Right lobe of liver (tissue), 6 donors: ENCODE measurements at regions not wholly inside any gene's neighbourhood (a gene's known extent, or its start where the extent isn't known, plus 50 kb on each side); places are given as distances from the start of the nearest gene placed in this dataset.

Experiments
- ATAC-seq, 4 donors: fragments of 200-7000 bp; cut with Tn5 transposase; one replicate each; pipeline ENCODE4 v1.9.1; 2020; ENCODE audit warnings: mild to moderate bottlenecking in 4 of 4, moderate library complexity in 4 of 4
- DNase-seq, 3 donors: peaks; one replicate each; pipeline ENCODE4 v3.0.0-alpha.2; 2020
- H3K27ac ChIP-seq, 3 donors: fragments of 200-600 bp; one replicate each; pipeline ENCODE4 v1.8.0; 2022
- H3K27me3 ChIP-seq, 2 donors: fragments of 200-600 bp; one replicate each; pipeline ENCODE4 v1.8.0; 2022
- H3K36me3 ChIP-seq, 4 donors: fragments of 200-600 bp; sonication (generic) in 1 of 4; one replicate each; pipeline versions ENCODE4 v1.5.1 to v1.8.0; 2017 to 2022; ENCODE audit warnings: control low read depth in 1 of 4
- H3K4me1 ChIP-seq, 4 donors: fragments of 200-600 bp; sonication (generic) in 1 of 4; one replicate each; pipeline versions ENCODE4 v1.5.1 to v1.8.0; 2017 to 2022; ENCODE audit warnings: control low read depth in 1 of 4
- H3K4me3 ChIP-seq, 3 donors: fragments of 200-600 bp; one replicate each; pipeline ENCODE4 v1.8.0; 2022
- H3K9me3 ChIP-seq, 4 donors: fragments of 200-600 bp; sonication (generic) in 1 of 4; one replicate each; pipeline versions ENCODE4 v1.5.1 to v1.8.0; 2017 to 2022; ENCODE audit warnings: control low read depth in 1 of 4
- POLR2A ChIP-seq: fragments of 450-650 bp; IDR thresholded peaks from one replicate; pipeline ENCODE4 v1.6.1; 2017; ENCODE audit warnings: antibody characterized with exemption, mild to moderate bottlenecking
- WGBS: methylation state at CpG from one replicate; pipeline ENCODE4 v1.1.6; 2018; ENCODE audit warnings: low coverage, low lambda C conversion rate; ENCODE audit not compliant: insufficient coverage; ENCODE audit errors: missing lambda C conversion rate; 5-methylcytosine and 5-hydroxymethylcytosine counted together
- intact Hi-C, 2 donors: fragments of 100-400 bp; cut with DNase I; formaldehyde crosslinking; loops; one replicate each; pipeline versions ENCODE4 v1.11.2 to v1.14.1; 2022
- TF ChIP-seq, protein P1 (sequence below), 4 donors: fragments of 200-600 bp in 3 of 4; fragments of 450-650 bp in 1 of 4; IDR thresholded peaks; one replicate each; pipeline versions ENCODE4 v1.5.1 to v1.8.0; 2016 to 2022; ENCODE audit warnings: antibody characterized with exemption in 4 of 4, mild to moderate bottlenecking in 2 of 4
- donor health status: DM: no; HTN: yes; CAD: no.
- donor health status: DM: no; HTN: no; CAD: no.
- donor health status: DM: no; HTN: no; CAD: no.
- donor health status: DM: no; HTN: yes; CAD: no.
- donor health status: DM: no; HTN: yes; CAD: no.

DNA sequence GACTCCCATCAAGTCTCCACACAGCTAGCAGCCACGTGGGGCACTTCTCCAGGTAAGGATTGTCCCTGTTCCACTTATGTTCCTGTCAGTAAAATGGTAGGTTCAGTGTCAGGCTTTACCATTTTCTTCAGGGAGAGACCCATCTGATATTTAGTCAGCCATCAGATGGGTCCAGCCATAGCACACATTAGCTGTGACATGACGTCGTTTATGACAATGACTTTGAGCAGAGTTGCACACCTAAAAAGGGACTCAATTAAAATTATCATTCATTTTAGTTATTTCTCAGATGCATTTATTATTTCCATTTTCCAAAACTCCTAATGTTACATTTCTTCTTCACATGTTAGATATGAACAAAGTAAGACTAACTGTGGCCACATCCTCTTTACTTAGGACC, 68.2 kb upstream of the SNRPN start:
- H3K27ac ChIP-seq, result no peak overlapping the region
- DNase-seq (no peak), ATAC-seq (no peak)
- H3K36me3 ChIP-seq, result no peaks in the 10 kb centered on the region
- no peaks in the 10 kb centered on the region for H3K9me3 ChIP-seq
- H3K4me3 ChIP-seq, result no peak overlapping the region
- H3K27me3 ChIP-seq, result no peaks in the 10 kb centered on the region
- 64% methylated on average over 3 of the region's 3 CpGs for WGBS
- H3K4me1 ChIP-seq, result no peaks in the 10 kb centered on the region
- intact Hi-C loops, result no loop called here
- TF ChIP-seq, protein P1, sequence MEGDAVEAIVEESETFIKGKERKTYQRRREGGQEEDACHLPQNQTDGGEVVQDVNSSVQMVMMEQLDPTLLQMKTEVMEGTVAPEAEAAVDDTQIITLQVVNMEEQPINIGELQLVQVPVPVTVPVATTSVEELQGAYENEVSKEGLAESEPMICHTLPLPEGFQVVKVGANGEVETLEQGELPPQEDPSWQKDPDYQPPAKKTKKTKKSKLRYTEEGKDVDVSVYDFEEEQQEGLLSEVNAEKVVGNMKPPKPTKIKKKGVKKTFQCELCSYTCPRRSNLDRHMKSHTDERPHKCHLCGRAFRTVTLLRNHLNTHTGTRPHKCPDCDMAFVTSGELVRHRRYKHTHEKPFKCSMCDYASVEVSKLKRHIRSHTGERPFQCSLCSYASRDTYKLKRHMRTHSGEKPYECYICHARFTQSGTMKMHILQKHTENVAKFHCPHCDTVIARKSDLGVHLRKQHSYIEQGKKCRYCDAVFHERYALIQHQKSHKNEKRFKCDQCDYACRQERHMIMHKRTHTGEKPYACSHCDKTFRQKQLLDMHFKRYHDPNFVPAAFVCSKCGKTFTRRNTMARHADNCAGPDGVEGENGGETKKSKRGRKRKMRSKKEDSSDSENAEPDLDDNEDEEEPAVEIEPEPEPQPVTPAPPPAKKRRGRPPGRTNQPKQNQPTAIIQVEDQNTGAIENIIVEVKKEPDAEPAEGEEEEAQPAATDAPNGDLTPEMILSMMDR (IDR thresholded peaks at IDR 0.05), result no peak

DNA sequence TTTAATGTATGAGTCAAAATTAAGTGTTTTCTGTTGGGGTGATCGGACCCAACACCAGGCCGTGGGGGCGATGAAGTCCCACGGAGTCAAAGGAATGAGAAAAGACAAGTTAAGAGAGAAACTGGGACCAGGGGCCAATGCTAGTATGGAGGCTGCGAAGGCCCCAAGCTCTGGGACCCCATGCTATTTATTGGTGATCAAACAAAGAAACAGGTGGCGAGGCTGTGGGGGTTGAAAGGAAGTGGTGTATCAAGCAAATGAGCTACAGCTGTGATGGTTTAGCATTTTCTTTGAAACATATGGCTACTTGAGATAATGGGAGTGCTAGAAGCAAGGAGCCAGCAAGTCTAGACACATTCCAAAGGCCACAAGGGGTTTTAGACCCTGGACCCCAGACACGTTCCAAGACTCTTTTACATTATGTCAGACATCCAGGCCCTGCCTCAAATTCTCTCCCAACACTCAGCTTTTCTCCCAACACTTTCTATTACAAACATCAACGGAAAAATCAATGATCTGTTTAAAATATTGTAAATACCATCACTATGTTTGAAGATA, 56.0 kb upstream of the SNRPN start:
- H3K4me3 ChIP-seq, result no peak overlapping the region
- H3K9me3 ChIP-seq, result no peaks in the 10 kb centered on the region
- 51% methylated on average over 8 of the region's 8 CpGs for WGBS
- no peak for DNase-seq
- no peak for TF ChIP-seq POLR2A
- TF ChIP-seq, protein P1 (IDR thresholded peaks at IDR 0.05), result no peak
- H3K4me1 ChIP-seq, result no peaks in the 10 kb centered on the region
- no peaks in the 10 kb centered on the region for H3K36me3 ChIP-seq
- intact Hi-C loops, result no loop called here
- ATAC-seq, result no peak
- no peak overlapping the region for H3K27ac ChIP-seq
- H3K27me3 ChIP-seq, result no peaks in the 10 kb centered on the region

DNA sequence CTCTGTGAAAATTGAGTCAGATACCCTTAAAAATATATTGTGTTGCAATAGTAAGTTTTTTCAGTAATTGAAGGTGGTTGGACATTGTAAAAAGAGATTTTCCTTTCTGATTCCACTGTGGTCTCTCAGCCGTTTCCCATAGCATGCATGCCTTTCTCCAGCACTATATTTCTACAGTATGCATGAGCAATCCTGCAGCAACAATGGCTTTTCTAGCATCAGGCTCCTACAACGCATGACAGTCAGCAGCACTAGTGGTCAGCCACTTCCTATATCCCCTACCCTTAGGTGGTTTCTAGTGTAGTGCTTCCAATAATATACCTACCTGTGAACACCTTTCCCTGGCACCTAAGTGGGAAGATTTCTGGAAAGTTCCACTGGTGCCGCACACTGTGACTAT, 55.4 kb upstream of the SNRPN start:
- no peak for TF ChIP-seq POLR2A
- TF ChIP-seq, protein P1 (IDR thresholded peaks at IDR 0.05), result no peak
- intact Hi-C loops, result no loop called here
- DNase-seq (no peak), ATAC-seq (no peak)
- 58% methylated on average over 3 of the region's 3 CpGs for WGBS
- Histone ChIP-seq H3K9me3 (no peaks in the 10 kb centered on the region), H3K27me3 (no peaks in the 10 kb centered on the region), H3K4me3 (no peak overlapping the region), H3K4me1 (no peaks in the 10 kb centered on the region), H3K36me3 (no peaks in the 10 kb centered on the region), H3K27ac (no peak overlapping the region)

- Histone ChIP-seq H3K27me3 (no peaks in the 10 kb centered on the region), H3K9me3 (no peaks in the 10 kb centered on the region), H3K27ac (no peak overlapping the region), H3K4me3 (no peak overlapping the region), H3K4me1 (no peaks in the 10 kb centered on the region), H3K36me3 (no peaks in the 10 kb centered on the region)
- intact Hi-C loops, result no loop called here
- no peak for DNase-seq
- ATAC-seq, result no peak
- WGBS, result 9% methylated on average over 2 of the region's 2 CpGs
- TF ChIP-seq POLR2A, result no peak
- TF ChIP-seq, protein P1 (IDR thresholded peaks at IDR 0.05), result no peak
Observed at GRCh38 chr15:24899795-24900194, 55.0 kb upstream of the SNRPN start.

- no peaks in the 10 kb centered on the region for H3K9me3 ChIP-seq
Observed at GRCh38 chr15:24901409-24901808, 53.4 kb upstream of the SNRPN start.

More at GRCh38 chr15:24901409-24901808, 53.4 kb upstream of the SNRPN start:
- no peak overlapping the region for H3K4me3 ChIP-seq
- H3K27ac ChIP-seq, result no peak overlapping the region
- no peaks in the 10 kb centered on the region for H3K36me3 ChIP-seq
- H3K27me3 ChIP-seq, result no peaks in the 10 kb centered on the region
- intact Hi-C loops, result no loop called here
- no peak for TF ChIP-seq POLR2A
- TF ChIP-seq, protein P1 (IDR thresholded peaks at IDR 0.05), result no peak
- DNase-seq (no peak), ATAC-seq (no peak)
- WGBS, result 28% methylated on average over 3 of the region's 3 CpGs
- H3K4me1 ChIP-seq, result no peaks in the 10 kb centered on the region
